ENCODE measurements at regions not wholly inside any gene's neighbourhood (a gene's known extent, or its start where the extent isn't known, plus 50 kb on each side); places are given as distances from the start of the nearest gene placed in this dataset.
"Not testable (repeated sequence)": the region's sequence is repeated elsewhere in the genome, so short reads cannot be mapped to it uniquely, and the experiment has no call there.

GRCh38 chr19:31883296-31883990 lies 462.0 kb upstream of the ZNF507 start:
- H3K4me3 ChIP-seq = no peak overlapping the region
- H3K4me1 ChIP-seq = no peaks in the 10 kb centered on the region
- in situ Hi-C loops (cut with MboI; ENCODE audit: low sequenced_read_pairs) = no loop called here
- DNase-seq (ENCODE audit: low spot score in 2 of 2) = no peak
- no peaks in the 10 kb centered on the region for H3K27me3 ChIP-seq (ENCODE audit: low read depth)
- H3K9me3 ChIP-seq = no peaks in the 10 kb centered on the region
- no peaks in the 10 kb centered on the region for H3K36me3 ChIP-seq (replicated peaks)

GRCh38 chr19:31885280-31885853 lies 460.0 kb upstream of the ZNF507 start:
- H3K27me3 ChIP-seq (ENCODE audit: low read depth) = no peaks in the 10 kb centered on the region
- in situ Hi-C loops (cut with MboI; ENCODE audit: low sequenced_read_pairs) = no loop called here
- H3K4me3 ChIP-seq = no peak overlapping the region
- DNase-seq (ENCODE audit: low spot score in 2 of 2) = no peak
- H3K4me1 ChIP-seq = no peaks in the 10 kb centered on the region
- no peaks in the 10 kb centered on the region for H3K36me3 ChIP-seq (replicated peaks)
- H3K9me3 ChIP-seq = no peaks in the 10 kb centered on the region

- DNase-seq (ENCODE audit: low spot score in 2 of 2) = no peak
- Histone ChIP-seq H3K27me3 (ENCODE audit: low read depth) (no peaks in the 10 kb centered on the region), H3K36me3 (replicated peaks) (no peaks in the 10 kb centered on the region), H3K4me3 (no peak overlapping the region), H3K4me1 (no peaks in the 10 kb centered on the region), H3K9me3 (no peaks in the 10 kb centered on the region)
- in situ Hi-C loops (cut with MboI; ENCODE audit: low sequenced_read_pairs) = no loop called here
Observed at GRCh38 chr19:31890230-31890629, 455.2 kb upstream of the ZNF507 start.

- in situ Hi-C loops (cut with MboI; ENCODE audit: low sequenced_read_pairs) = no loop called here
- H3K9me3 ChIP-seq = no peaks in the 10 kb centered on the region
- H3K4me3 ChIP-seq = no peak overlapping the region
- DNase-seq (ENCODE audit: low spot score in 2 of 2) = no peak
- H3K27me3 ChIP-seq (ENCODE audit: low read depth) = no peaks in the 10 kb centered on the region
- H3K4me1 ChIP-seq = no peaks in the 10 kb centered on the region
- no peaks in the 10 kb centered on the region for H3K36me3 ChIP-seq (replicated peaks)
Observed at GRCh38 chr19:31892060-31892459, 453.4 kb upstream of the ZNF507 start.

GRCh38 chr19:31893491-31893890 lies 451.9 kb upstream of the ZNF507 start:
- in situ Hi-C loops (cut with MboI; ENCODE audit: low sequenced_read_pairs); DNase-seq (ENCODE audit: low spot score in 2 of 2); H3K4me3 ChIP-seq: not testable (repeated sequence)

GRCh38 chr19:31894451-31894850 lies 451.0 kb upstream of the ZNF507 start:
- no peaks in the 10 kb centered on the region for H3K36me3 ChIP-seq (replicated peaks)
- H3K4me1 ChIP-seq = no peaks in the 10 kb centered on the region
- H3K9me3 ChIP-seq = no peaks in the 10 kb centered on the region
- no peak overlapping the region for H3K4me3 ChIP-seq
- no peak for DNase-seq (ENCODE audit: low spot score in 2 of 2)
- in situ Hi-C loops (cut with MboI; ENCODE audit: low sequenced_read_pairs) = no loop called here
- no peaks in the 10 kb centered on the region for H3K27me3 ChIP-seq (ENCODE audit: low read depth)

More at GRCh38 chr19:31893491-31893890, 451.9 kb upstream of the ZNF507 start:
- not testable (repeated sequence) for H3K4me1 ChIP-seq; H3K9me3 ChIP-seq; H3K36me3 ChIP-seq (replicated peaks); H3K27me3 ChIP-seq (ENCODE audit: low read depth)

GRCh38 chr19:31897292-31897691 lies 448.1 kb upstream of the ZNF507 start:
- H3K4me1 ChIP-seq = no peaks in the 10 kb centered on the region
- in situ Hi-C loops (cut with MboI; ENCODE audit: low sequenced_read_pairs) = no loop called here
- no peaks in the 10 kb centered on the region for H3K36me3 ChIP-seq (replicated peaks)
- no peaks in the 10 kb centered on the region for H3K9me3 ChIP-seq
- H3K27me3 ChIP-seq (ENCODE audit: low read depth) = no peaks in the 10 kb centered on the region
- H3K4me3 ChIP-seq = no peak overlapping the region
- DNase-seq (ENCODE audit: low spot score in 2 of 2) = no peak

GRCh38 chr19:31900991-31901390 lies 444.4 kb upstream of the ZNF507 start:
- Histone ChIP-seq H3K36me3 (replicated peaks) (no peaks in the 10 kb centered on the region), H3K9me3 (no peaks in the 10 kb centered on the region), H3K4me1 (no peaks in the 10 kb centered on the region), H3K4me3 (no peak overlapping the region), H3K27me3 (ENCODE audit: low read depth) (no peaks in the 10 kb centered on the region)
- DNase-seq (ENCODE audit: low spot score in 2 of 2) = no peak
- in situ Hi-C loops (cut with MboI; ENCODE audit: low sequenced_read_pairs) = no loop called here

- DNase-seq (ENCODE audit: low spot score in 2 of 2) = no peak
- H3K9me3 ChIP-seq = no peaks in the 10 kb centered on the region
- H3K4me1 ChIP-seq = no peaks in the 10 kb centered on the region
- no peaks in the 10 kb centered on the region for H3K27me3 ChIP-seq (ENCODE audit: low read depth)
- no peak overlapping the region for H3K4me3 ChIP-seq
- no peaks in the 10 kb centered on the region for H3K36me3 ChIP-seq (replicated peaks)
- in situ Hi-C loops (cut with MboI; ENCODE audit: low sequenced_read_pairs) = no loop called here
Observed at GRCh38 chr19:31902821-31903220, 442.6 kb upstream of the ZNF507 start.

GRCh38 chr19:31903979-31904378 lies 441.4 kb upstream of the ZNF507 start:
- no peak for DNase-seq (ENCODE audit: low spot score in 2 of 2)
- in situ Hi-C loops (cut with MboI; ENCODE audit: low sequenced_read_pairs) = no loop called here

GRCh38 chr19:31906111-31906871 lies 439.1 kb upstream of the ZNF507 start:
- no peaks in the 10 kb centered on the region for H3K36me3 ChIP-seq (replicated peaks)
- in situ Hi-C loops (cut with MboI; ENCODE audit: low sequenced_read_pairs) = no loop called here
- H3K4me1 ChIP-seq = no peaks in the 10 kb centered on the region
- no peak overlapping the region for H3K4me3 ChIP-seq
- H3K27me3 ChIP-seq (ENCODE audit: low read depth) = no peaks in the 10 kb centered on the region
- no peaks in the 10 kb centered on the region for H3K9me3 ChIP-seq
- no peak for DNase-seq (ENCODE audit: low spot score in 2 of 2)

More at GRCh38 chr19:31903979-31904378, 441.4 kb upstream of the ZNF507 start:
- Histone ChIP-seq H3K4me1 (no peaks in the 10 kb centered on the region), H3K4me3 (no peak overlapping the region), H3K36me3 (replicated peaks) (no peaks in the 10 kb centered on the region), H3K9me3 (no peaks in the 10 kb centered on the region), H3K27me3 (ENCODE audit: low read depth) (no peaks in the 10 kb centered on the region)

- Histone ChIP-seq H3K27me3 (ENCODE audit: low read depth) (no peaks in the 10 kb centered on the region), H3K9me3 (no peaks in the 10 kb centered on the region), H3K4me3 (no peak overlapping the region), H3K36me3 (replicated peaks) (no peaks in the 10 kb centered on the region), H3K4me1 (no peaks in the 10 kb centered on the region)
- DNase-seq (ENCODE audit: low spot score in 2 of 2) = no peak
- in situ Hi-C loops (cut with MboI; ENCODE audit: low sequenced_read_pairs) = no loop called here
Observed at GRCh38 chr19:31907661-31908060, 437.7 kb upstream of the ZNF507 start.

GRCh38 chr19:31908080-31908479 lies 437.3 kb upstream of the ZNF507 start:
- DNase-seq (ENCODE audit: low spot score in 2 of 2) = no peak
- Histone ChIP-seq H3K27me3 (ENCODE audit: low read depth) (no peaks in the 10 kb centered on the region), H3K4me1 (no peaks in the 10 kb centered on the region), H3K9me3 (no peaks in the 10 kb centered on the region), H3K36me3 (replicated peaks) (no peaks in the 10 kb centered on the region), H3K4me3 (no peak overlapping the region)
- in situ Hi-C loops (cut with MboI; ENCODE audit: low sequenced_read_pairs) = no loop called here

- in situ Hi-C loops (cut with MboI; ENCODE audit: low sequenced_read_pairs) = no loop called here
- Histone ChIP-seq H3K9me3 (no peaks in the 10 kb centered on the region), H3K4me1 (no peaks in the 10 kb centered on the region), H3K36me3 (replicated peaks) (no peaks in the 10 kb centered on the region), H3K27me3 (ENCODE audit: low read depth) (no peaks in the 10 kb centered on the region), H3K4me3 (no peak overlapping the region)
- no peak for DNase-seq (ENCODE audit: low spot score in 2 of 2)
Observed at GRCh38 chr19:31908496-31909225, 436.7 kb upstream of the ZNF507 start.
